ENCODE measurements at regions not wholly inside any gene's neighbourhood (a gene's known extent, or its start where the extent isn't known, plus 50 kb on each side); places are given as distances from the start of the nearest gene placed in this dataset.

- peak; percentile 80 to 94 (median 86) for DNase-seq
- FAIRE-seq = no peak
- no peaks in the 10 kb centered on the region for H3K36me3 ChIP-seq
- peak overlapping the region in 3 of 4 donors; percentile 13 to 53 (median 35) for H3K4me3 ChIP-seq
- ATAC-seq = peak; percentile 95 to 98 (median 96)
- intact Hi-C loops (cut with DNase I) = no loop called here
- H3K27ac ChIP-seq = peak overlapping the region in 2 of 4 donors; percentile 67
- TF ChIP-seq, protein P1, sequence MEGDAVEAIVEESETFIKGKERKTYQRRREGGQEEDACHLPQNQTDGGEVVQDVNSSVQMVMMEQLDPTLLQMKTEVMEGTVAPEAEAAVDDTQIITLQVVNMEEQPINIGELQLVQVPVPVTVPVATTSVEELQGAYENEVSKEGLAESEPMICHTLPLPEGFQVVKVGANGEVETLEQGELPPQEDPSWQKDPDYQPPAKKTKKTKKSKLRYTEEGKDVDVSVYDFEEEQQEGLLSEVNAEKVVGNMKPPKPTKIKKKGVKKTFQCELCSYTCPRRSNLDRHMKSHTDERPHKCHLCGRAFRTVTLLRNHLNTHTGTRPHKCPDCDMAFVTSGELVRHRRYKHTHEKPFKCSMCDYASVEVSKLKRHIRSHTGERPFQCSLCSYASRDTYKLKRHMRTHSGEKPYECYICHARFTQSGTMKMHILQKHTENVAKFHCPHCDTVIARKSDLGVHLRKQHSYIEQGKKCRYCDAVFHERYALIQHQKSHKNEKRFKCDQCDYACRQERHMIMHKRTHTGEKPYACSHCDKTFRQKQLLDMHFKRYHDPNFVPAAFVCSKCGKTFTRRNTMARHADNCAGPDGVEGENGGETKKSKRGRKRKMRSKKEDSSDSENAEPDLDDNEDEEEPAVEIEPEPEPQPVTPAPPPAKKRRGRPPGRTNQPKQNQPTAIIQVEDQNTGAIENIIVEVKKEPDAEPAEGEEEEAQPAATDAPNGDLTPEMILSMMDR (IDR thresholded peaks at IDR 0.05) = no peak
- peaks cover 0 to 13% (median 0%) of the 10 kb centered on the region in 3 donors for H3K4me1 ChIP-seq
- no peaks in the 10 kb centered on the region for H3K9me3 ChIP-seq
- H3K27me3 ChIP-seq = no peaks in the 10 kb centered on the region
- 3 to 5% methylated on average over 34 to 51 of the region's 51 CpGs for WGBS, 2 donors
Measured at GRCh38 chr9:129550199-129550839, 70.6 kb downstream of the C9orf50 start.

DNA sequence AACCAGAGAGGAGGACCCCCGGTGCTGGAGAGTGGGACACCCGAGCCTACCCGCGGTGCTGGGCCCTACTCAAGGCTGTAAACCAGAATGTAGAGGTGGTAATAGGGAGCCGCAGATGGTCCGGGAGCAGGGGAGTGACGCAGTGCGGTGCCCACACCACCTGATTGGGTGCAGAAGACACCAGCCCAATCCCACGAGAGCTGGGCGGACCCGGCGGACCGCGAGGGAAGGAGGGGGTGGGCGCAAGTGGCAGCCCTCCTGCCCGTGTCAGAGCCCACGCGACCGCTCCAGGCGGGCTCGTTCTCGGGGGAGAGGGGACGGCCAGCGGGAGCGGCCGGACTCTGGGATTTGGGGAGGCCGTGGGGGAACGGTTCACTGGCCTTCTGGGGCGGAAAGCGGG lies 71.2 kb downstream of the C9orf50 start:
- intact Hi-C loops (cut with DNase I) = no loop called here
- TF ChIP-seq, protein P1 (IDR thresholded peaks at IDR 0.05) = no peak
- Histone ChIP-seq H3K27me3 (no peaks in the 10 kb centered on the region), H3K4me3 (peak overlapping the region in 3 of 4 donors; percentile 13 to 53 (median 35)), H3K27ac (peak overlapping the region in 2 of 4 donors; percentile 67), H3K9me3 (no peaks in the 10 kb centered on the region), H3K36me3 (no peaks in the 10 kb centered on the region), H3K4me1 (peaks cover 0 to 13% (median 0%) of the 10 kb centered on the region in 3 donors)
- WGBS, 2 donors = 25 to 28% methylated on average over 27 to 30 of the region's 30 CpGs
- FAIRE-seq = no peak
- ATAC-seq = peak; percentile 10 to 32 (median 21)
- no peak for DNase-seq

GRCh38 chr9:129549139-129549538 lies 71.8 kb downstream of the C9orf50 start:
- FAIRE-seq (no peak), ATAC-seq (peak in 1 of 4 donors; percentile 7), DNase-seq (no peak)
- Histone ChIP-seq H3K27ac (peak overlapping the region in 1 of 4 donors; percentile 67), H3K4me1 (peaks cover 0 to 13% (median 0%) of the 10 kb centered on the region in 3 donors), H3K36me3 (no peaks in the 10 kb centered on the region), H3K4me3 (no peak overlapping the region), H3K9me3 (no peaks in the 10 kb centered on the region), H3K27me3 (no peaks in the 10 kb centered on the region)
- TF ChIP-seq, protein P1 (IDR thresholded peaks at IDR 0.05) = no peak
- 81 to 83% methylated on average over 7 of the region's 7 CpGs for WGBS, 2 donors
- intact Hi-C loops (cut with DNase I) = no loop called here

DNA sequence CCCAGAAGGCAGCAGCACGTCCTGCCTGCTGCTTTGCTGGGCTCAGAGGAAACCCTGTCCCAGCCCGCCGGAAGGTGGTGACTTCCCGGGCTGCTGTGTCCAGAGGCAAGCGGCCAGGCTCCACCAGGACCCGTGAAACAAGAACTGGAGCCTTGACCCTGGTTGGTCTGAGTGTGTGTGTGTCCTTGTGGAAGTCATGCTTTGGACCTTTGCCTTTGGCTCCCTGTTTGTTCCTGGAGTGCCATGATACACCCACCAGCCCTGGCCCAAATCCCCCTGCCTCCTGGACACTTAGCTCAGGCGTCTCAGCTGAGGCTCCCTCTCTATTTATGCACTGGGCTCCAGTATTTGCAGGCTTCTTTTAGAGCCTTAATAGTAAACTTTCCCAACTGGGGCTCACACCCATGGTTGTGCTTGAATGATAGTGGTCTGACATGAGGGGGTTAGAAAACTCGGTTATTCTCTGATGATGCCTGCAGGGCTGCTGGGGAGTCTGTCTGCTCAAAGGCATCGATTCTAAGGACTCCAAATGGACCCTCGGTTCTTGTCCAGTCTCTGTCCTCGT lies 72.2 kb downstream of the C9orf50 start:
- intact Hi-C loops (cut with DNase I) = no loop called here
- Histone ChIP-seq H3K36me3 (no peaks in the 10 kb centered on the region), H3K27me3 (no peaks in the 10 kb centered on the region), H3K27ac (no peak overlapping the region), H3K4me3 (no peak overlapping the region), H3K4me1 (peaks cover 0 to 13% (median 0%) of the 10 kb centered on the region in 3 donors), H3K9me3 (no peaks in the 10 kb centered on the region)
- WGBS, 2 donors = 74 to 75% methylated on average over 11 of the region's 11 CpGs
- TF ChIP-seq, protein P1 (IDR thresholded peaks at IDR 0.05) = no peak
- FAIRE-seq (no peak), DNase-seq (no peak), ATAC-seq (no peak)
